ENCODE measurements at regions not wholly inside any gene's neighbourhood (a gene's known extent, or its start where the extent isn't known, plus 50 kb on each side); places are given as distances from the start of the nearest gene placed in this dataset.

DNA sequence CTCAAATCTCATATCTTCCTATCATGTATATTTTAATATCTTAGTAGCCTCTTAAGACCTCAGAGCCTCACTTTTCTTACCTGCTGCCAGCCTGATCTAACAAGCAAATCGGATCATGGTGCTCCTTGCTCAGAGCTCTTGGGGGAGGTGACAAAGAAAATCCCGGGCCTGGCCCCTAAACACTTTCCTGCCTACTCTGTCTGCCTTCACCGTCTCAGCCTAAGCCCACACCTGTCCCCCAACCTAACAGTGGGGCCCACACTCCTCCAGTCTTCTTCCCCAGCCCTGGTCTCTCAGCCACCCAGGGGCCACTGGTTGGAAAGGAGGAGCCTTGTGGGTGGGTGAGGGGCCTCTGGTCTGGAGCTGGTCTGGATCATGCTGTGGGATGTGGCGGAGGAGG lies 207.3 kb downstream of the HAUS1 start:
- no peak for TF ChIP-seq CTCF (IDR thresholded peaks at IDR 0.05; ENCODE audit: low read length)
- no peak for TF ChIP-seq EZH2 (optimal IDR thresholded peaks at IDR 0.05; ENCODE audit: low read depth, low read length)

Data from MM.1S (cell line).